NOMO-1 treated with dmso at 0.1 percent for 144 hours (cell line): ENCODE measurements at regions not wholly inside any gene's neighbourhood (a gene's known extent, or its start where the extent isn't known, plus 50 kb on each side); places are given as distances from the start of the nearest gene placed in this dataset.

Experiments used
- DNase-seq: peaks from one replicate; lab custom pipeline; 2025; ENCODE audit not compliant: unreplicated experiment; lab: John Stamatoyannopoulos, UW

- DNase-seq: no peak
Observed at GRCh38 chr9:129252937-129253802, 75.1 kb upstream of the IER5L start.

DNA sequence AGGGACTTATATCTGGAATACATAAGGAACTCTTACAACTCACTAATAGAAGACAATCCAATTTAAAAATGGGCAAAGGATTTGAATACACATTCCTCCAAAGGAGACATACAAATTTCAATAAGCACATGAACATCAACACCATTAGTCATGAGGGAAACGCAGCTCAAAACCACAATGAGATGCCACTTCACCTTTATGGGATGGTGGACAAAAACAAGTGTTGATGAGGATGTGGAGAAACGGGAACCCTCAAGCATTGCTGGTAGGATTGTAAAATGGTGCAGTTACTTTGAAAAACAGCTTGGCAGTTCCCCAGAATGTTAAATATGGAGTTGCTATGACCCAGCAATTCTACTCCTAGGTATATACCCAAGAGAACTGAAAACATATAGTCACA lies 72.7 kb upstream of the IER5L start:
- DNase-seq: no peak

GRCh38 chr9:129247285-129248153 lies 69.5 kb upstream of the IER5L start:
- DNase-seq: no peak

DNA sequence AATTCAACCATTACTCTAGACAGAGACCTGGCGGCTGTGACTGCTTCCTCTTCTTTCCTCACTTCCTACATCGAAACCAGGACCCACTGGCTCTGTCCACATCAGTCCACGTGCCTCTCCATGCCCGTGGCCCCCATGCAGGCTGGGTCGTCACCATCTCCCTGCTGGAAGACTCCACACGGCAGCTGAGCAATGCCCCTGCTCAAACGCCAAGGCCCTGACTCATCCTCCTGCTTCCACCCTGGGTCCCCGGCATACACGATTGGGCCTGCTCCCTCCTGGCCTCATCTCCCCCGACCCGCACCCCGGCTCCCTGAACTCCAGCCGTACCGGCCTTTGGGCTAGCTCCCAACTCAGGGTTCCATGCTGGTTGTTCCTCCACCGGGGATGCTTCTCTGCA lies 67.2 kb upstream of the IER5L start:
- DNase-seq: no peak

DNA sequence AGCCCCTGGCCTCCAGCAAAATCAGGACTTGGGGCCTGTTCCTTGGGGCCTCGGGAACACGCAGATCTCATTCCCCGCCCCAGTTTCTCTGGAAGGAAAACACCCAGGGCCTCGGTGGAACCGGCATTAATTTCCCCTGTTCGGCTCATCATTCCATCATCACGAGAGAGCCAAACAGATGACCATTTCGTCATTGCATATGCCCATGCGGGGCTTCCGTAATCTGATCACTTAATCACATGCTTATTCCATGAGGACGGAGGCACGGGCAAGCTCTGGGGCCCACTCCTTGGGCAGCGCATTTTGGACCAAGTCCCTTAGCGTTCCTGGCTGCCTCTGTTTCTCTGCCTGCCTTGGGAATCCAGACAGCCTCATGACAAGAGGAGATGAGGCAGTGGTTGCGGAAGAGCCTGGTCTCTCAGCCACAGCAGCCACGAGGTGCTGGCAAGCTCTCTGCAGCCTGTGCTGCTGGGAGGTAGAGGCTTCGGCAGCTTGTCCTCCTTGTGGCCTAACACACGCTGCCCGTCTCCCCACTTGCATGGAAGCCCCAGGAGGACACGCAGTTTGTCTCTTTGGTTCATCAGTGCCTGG lies 65.0 kb upstream of the IER5L start:
- no peak for DNase-seq

DNA sequence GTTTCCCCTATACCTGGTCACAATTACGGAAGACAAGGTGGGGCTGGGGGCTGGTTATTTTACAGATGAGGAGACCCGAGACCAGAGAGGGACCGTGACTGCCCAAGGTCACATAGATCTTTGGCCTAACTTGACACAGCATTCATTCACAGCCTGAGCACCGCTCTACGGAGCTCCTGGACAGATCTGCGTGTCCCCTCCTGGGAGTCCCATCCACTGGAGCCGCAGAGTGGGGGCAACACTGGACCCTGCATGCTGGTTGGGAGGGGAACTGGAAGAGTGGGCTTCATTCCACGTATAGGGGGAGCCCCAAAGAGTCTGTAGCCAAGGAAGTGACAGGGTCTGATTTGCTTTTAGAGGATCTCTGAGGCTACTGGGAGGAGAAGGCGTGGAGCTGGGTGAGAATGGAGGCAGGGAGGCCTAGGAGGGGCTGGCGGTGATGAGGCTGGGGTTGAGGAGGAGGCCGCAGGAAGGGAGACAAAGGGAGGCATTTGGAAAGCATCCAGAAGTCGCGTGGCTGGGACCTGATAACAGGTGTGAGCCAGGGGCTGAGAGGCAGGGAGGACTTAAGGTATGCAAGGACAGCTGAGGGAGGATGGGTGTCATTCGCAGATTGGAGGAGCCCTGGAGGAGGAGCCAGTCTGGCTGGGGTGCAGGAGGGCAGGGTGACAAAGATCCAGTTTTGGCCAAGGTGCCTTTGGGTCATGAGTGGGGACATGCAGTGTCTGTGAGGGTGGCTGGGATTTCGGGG lies 64.3 kb upstream of the IER5L start:
- DNase-seq: no peak

DNA sequence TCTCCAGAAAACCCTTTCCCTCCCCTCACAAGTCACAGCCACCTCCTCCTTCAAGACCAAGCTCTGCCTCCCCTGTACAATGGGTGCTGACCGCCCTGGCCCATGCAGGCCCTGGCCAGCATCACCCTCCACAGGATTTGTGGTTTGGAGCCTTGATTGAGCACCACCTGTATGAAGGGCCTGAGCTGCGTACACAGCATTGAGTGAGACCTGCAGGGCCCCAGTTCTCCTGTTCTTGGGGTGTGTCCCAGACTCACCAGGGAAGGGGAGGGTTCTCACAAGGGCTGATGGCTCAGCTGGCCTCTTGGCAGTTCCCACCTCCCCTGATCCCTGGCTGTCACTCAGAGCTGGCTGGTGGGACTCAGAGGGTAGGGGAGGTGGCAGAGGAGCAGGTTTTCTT lies 63.7 kb upstream of the IER5L start:
- DNase-seq: no peak

GRCh38 chr9:129240581-129241211 lies 62.6 kb upstream of the IER5L start:
- DNase-seq: no peak

- DNase-seq: no peak
Observed at GRCh38 chr9:129239946-129240490, 62.0 kb upstream of the IER5L start.

DNA sequence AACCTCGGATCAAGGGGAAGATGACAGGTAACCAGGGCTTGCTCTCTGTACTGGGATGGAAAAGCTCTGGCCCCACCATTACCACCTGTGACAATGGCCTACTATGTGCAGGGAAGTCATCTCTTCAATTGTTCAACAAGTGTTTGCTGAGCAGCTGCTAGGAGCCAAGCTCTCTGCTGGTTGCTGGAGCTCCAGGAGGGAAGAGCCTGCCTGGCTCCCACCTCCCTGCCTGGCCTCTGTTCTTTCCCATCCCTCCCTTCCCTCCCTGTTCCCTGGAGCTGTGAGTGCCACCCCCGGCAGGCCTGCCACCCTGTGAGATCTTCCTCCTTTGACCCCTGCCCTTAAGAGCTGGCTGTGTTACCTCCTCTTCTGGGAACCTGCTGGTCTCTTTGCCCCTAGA lies 59.7 kb upstream of the IER5L start:
- DNase-seq: no peak

GRCh38 chr9:129237164-129237611 lies 59.1 kb upstream of the IER5L start:
- no peak for DNase-seq

DNA sequence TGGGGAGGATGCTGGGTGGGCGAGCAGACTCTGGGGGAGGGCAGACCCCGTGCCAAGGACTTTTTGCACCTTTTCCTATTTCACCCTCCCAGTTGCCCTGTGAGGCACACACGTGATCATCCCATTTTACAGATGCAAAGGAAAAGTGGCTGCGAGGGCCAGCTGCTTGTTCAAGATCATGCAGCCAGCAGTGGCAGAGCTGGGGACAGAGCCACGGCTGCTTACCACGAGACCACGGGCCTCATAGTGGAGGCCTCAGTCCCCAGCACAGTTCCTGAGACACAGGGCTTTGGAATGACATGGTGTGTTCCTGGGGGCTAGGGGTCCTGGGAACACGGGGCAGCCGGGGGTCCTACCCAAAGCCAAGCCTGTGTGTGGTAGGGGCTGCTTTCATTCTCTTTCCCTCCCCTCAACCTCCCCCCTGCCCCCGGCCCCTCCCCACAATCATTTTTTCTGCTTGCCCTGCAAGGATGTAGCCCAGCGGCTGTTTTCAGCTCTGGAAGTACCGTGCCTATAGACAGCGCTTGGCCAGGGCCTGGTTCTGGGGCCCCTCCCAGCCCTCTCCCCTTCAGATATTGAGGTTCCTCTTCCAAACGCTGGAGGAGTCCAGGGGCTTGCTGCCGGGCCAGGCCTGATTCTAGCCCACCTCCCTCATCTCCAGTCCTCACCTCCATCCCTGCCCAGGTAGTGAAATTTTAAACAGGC lies 58.5 kb upstream of the IER5L start:
- no peak for DNase-seq

DNA sequence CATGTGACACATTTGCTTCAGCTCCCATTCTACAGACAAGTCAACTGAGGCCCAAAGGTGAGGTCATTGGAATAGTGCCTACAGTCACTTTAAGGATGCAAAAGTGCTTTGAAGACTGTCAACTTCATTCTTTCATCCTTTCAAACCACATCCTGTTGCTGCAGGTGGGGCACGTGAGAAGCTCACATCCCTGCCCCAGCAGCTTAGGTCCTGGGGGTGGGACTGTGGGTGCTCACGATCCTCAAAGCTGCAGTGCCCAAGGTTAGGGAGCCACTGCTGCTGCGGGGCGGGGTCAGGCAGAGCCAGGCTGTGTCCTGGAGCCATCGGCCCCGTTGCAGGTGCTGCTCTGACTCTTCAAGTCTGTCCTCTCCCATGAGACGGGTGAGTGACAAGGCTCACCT lies 57.9 kb upstream of the IER5L start:
- no peak for DNase-seq

DNA sequence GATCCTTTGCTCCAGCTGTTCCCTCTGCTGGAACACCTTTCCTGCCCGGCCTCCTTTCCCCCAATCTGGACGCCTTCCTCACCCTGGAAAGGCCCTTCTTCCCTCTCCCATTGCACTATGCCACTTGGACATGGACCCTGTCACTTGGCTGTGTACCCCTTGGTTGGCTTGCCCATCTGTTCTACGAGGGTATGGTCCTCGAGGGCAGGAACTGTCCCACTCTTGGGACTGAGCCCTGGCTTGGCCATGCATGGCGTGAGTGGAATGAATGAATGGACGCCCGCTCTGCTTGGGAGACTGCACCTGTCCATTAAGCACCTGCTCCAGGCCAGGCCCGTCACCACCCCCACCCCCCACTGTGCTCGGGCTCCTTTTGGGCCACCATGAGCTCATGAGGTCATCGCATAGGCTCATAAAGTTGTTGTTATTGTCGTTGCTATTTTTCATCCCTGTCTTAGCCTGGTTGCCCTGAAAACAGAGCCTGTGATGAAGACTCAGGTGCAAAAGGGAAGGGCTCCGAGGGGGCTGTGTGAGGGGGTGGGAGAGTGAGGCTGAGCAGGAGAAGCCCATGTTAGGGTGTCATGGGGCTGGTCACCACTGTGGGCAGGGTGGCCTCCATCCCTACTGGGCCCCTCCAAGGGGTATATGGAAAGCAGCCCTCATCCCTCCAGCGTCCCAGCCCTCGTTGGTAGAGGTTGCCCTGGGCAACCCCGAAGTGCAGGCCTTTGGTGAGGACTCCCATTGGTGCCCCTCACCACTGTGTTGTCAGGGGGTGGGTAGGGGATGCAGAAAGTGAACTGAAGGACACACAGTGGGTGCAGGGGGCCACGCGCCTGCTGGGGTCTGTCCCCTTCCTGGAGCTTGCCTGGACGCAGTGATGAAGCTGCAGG lies 57.2 kb upstream of the IER5L start:
- DNase-seq: no peak

DNA sequence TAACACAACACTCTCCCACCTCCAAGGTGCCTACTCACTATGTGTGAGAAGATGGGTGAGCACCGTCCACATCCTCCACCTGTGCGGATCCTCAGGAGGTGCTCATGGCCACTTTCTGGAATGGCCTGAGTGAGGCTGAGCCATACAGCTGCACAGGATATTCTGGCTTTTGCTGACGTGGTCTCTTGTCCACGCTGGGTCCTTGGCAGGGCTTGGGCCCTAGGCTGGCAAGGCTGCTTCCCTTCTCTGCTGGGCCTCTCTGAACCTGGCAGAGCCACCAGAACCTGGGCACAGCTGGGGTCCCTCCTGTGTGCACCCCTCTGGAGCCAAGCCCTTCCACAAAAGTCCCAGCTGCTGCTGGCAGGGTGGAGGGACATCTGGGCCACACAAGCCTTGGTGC lies 56.4 kb upstream of the IER5L start:
- no peak for DNase-seq

GRCh38 chr9:129232839-129233591 lies 55.0 kb upstream of the IER5L start:
- DNase-seq: no peak

DNA sequence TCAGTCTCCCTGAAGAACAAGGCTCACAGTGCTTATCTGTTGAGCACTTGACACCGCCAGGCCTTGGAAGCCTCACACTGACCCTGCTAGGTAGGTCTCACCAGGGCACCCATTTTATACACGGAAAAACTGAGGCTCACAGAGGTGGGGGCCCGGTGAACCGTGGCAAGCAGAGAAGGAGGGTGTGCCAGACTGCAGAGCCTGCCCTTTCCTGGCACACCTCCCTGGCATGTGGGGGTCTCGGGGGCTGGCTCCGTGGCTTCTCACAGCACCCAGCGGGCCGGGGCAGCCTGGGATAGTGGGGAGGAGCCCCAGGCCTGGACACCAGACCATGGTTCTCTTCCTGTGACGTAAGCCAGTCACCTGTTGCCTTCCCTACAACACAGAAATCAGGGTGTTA lies 53.7 kb upstream of the IER5L start:
- DNase-seq: no peak
